ENCODE measurements at regions not wholly inside any gene's neighbourhood (a gene's known extent, or its start where the extent isn't known, plus 50 kb on each side); places are given as distances from the start of the nearest gene placed in this dataset.

GRCh38 chr5:21678526-21678925 lies 1174.6 kb downstream of the CDH12 start:
- H3K9me3 ChIP-seq (ENCODE audit: control insufficient read depth in 5 of 5, low read length in 5 of 5) = no peaks in the 10 kb centered on the region
- H3K9ac ChIP-seq (ENCODE audit: low read length in 5 of 5) = no peak overlapping the region
- no peaks in the 10 kb centered on the region for H3K36me3 ChIP-seq (ENCODE audit: control insufficient read depth in 5 of 5, insufficient read depth in 5 of 5, low read length in 5 of 5)
- no peak overlapping the region for H3K4me3 ChIP-seq (ENCODE audit: low read depth in 1 of 5, low read length in 5 of 5)
- H3K4me1 ChIP-seq (ENCODE audit: control insufficient read depth in 5 of 5, insufficient read depth in 5 of 5, low read length in 5 of 5) = peaks cover 0 to 12% (median 0%) of the 10 kb centered on the region in 5 donors
- no peaks in the 10 kb centered on the region for H3K27me3 ChIP-seq (ENCODE audit: control insufficient read depth in 5 of 5, insufficient read depth in 4 of 5, low read length in 5 of 5)
- no peak overlapping the region for H3K27ac ChIP-seq (ENCODE audit: low read depth, low read length)

- Histone ChIP-seq H3K4me1 (ENCODE audit: control insufficient read depth in 5 of 5, insufficient read depth in 5 of 5, low read length in 5 of 5) (no peaks in the 10 kb centered on the region), H3K4me3 (ENCODE audit: low read depth in 1 of 5, low read length in 5 of 5) (no peak overlapping the region), H3K9me3 (ENCODE audit: control insufficient read depth in 5 of 5, low read length in 5 of 5) (no peaks in the 10 kb centered on the region), H3K27me3 (ENCODE audit: control insufficient read depth in 5 of 5, insufficient read depth in 4 of 5, low read length in 5 of 5) (no peaks in the 10 kb centered on the region), H3K9ac (ENCODE audit: low read length in 5 of 5) (no peak overlapping the region), H3K27ac (ENCODE audit: low read depth, low read length) (no peak overlapping the region), H3K36me3 (ENCODE audit: control insufficient read depth in 5 of 5, insufficient read depth in 5 of 5, low read length in 5 of 5) (no peaks in the 10 kb centered on the region)
Measured at GRCh38 chr5:21672911-21673310, 1180.2 kb downstream of the CDH12 start.

GRCh38 chr5:21672360-21672759 lies 1180.8 kb downstream of the CDH12 start:
- H3K4me3 ChIP-seq (ENCODE audit: low read depth in 1 of 5, low read length in 5 of 5) = no peak overlapping the region

GRCh38 chr5:21665524-21665923 lies 1187.6 kb downstream of the CDH12 start:
- H3K9ac ChIP-seq (ENCODE audit: low read length in 5 of 5) = no peak overlapping the region
- peaks cover 0 to 4% (median 0%) of the 10 kb centered on the region in 5 donors for H3K4me1 ChIP-seq (ENCODE audit: control insufficient read depth in 5 of 5, insufficient read depth in 5 of 5, low read length in 5 of 5)
- no peaks in the 10 kb centered on the region for H3K36me3 ChIP-seq (ENCODE audit: control insufficient read depth in 5 of 5, insufficient read depth in 5 of 5, low read length in 5 of 5)
- no peak overlapping the region for H3K27ac ChIP-seq (ENCODE audit: low read depth, low read length)
- no peaks in the 10 kb centered on the region for H3K27me3 ChIP-seq (ENCODE audit: control insufficient read depth in 5 of 5, insufficient read depth in 4 of 5, low read length in 5 of 5)
- no peak overlapping the region for H3K4me3 ChIP-seq (ENCODE audit: low read depth in 1 of 5, low read length in 5 of 5)
- H3K9me3 ChIP-seq (ENCODE audit: control insufficient read depth in 5 of 5, low read length in 5 of 5) = no peaks in the 10 kb centered on the region

More at GRCh38 chr5:21672360-21672759, 1180.8 kb downstream of the CDH12 start:
- no peaks in the 10 kb centered on the region for H3K9me3 ChIP-seq (ENCODE audit: control insufficient read depth in 5 of 5, low read length in 5 of 5)
- H3K27me3 ChIP-seq (ENCODE audit: control insufficient read depth in 5 of 5, insufficient read depth in 4 of 5, low read length in 5 of 5) = no peaks in the 10 kb centered on the region
- H3K36me3 ChIP-seq (ENCODE audit: control insufficient read depth in 5 of 5, insufficient read depth in 5 of 5, low read length in 5 of 5) = no peaks in the 10 kb centered on the region
- no peak overlapping the region for H3K27ac ChIP-seq (ENCODE audit: low read depth, low read length)
- no peak overlapping the region for H3K9ac ChIP-seq (ENCODE audit: low read length in 5 of 5)
- H3K4me1 ChIP-seq (ENCODE audit: control insufficient read depth in 5 of 5, insufficient read depth in 5 of 5, low read length in 5 of 5) = no peaks in the 10 kb centered on the region

- no peaks in the 10 kb centered on the region for H3K27me3 ChIP-seq (ENCODE audit: control insufficient read depth in 5 of 5, insufficient read depth in 4 of 5, low read length in 5 of 5)
- H3K36me3 ChIP-seq (ENCODE audit: control insufficient read depth in 5 of 5, insufficient read depth in 5 of 5, low read length in 5 of 5) = no peaks in the 10 kb centered on the region
- H3K4me1 ChIP-seq (ENCODE audit: control insufficient read depth in 5 of 5, insufficient read depth in 5 of 5, low read length in 5 of 5) = peaks cover 0 to 4% (median 0%) of the 10 kb centered on the region in 5 donors
- no peak overlapping the region for H3K4me3 ChIP-seq (ENCODE audit: low read depth in 1 of 5, low read length in 5 of 5)
- H3K9ac ChIP-seq (ENCODE audit: low read length in 5 of 5) = no peak overlapping the region
- no peak overlapping the region for H3K27ac ChIP-seq (ENCODE audit: low read depth, low read length)
- H3K9me3 ChIP-seq (ENCODE audit: control insufficient read depth in 5 of 5, low read length in 5 of 5) = no peaks in the 10 kb centered on the region
Measured at GRCh38 chr5:21663082-21663481, 1190.1 kb downstream of the CDH12 start.

- Histone ChIP-seq H3K9me3 (ENCODE audit: control insufficient read depth in 5 of 5, low read length in 5 of 5) (no peaks in the 10 kb centered on the region), H3K4me3 (ENCODE audit: low read depth in 1 of 5, low read length in 5 of 5) (no peak overlapping the region), H3K36me3 (ENCODE audit: control insufficient read depth in 5 of 5, insufficient read depth in 5 of 5, low read length in 5 of 5) (no peaks in the 10 kb centered on the region), H3K27me3 (ENCODE audit: control insufficient read depth in 5 of 5, insufficient read depth in 4 of 5, low read length in 5 of 5) (no peaks in the 10 kb centered on the region), H3K27ac (ENCODE audit: low read depth, low read length) (no peak overlapping the region), H3K9ac (ENCODE audit: low read length in 5 of 5) (no peak overlapping the region), H3K4me1 (ENCODE audit: control insufficient read depth in 5 of 5, insufficient read depth in 5 of 5, low read length in 5 of 5) (peaks cover 0 to 4% (median 0%) of the 10 kb centered on the region in 5 donors)
Measured at GRCh38 chr5:21661184-21661583, 1192.0 kb downstream of the CDH12 start.

- Histone ChIP-seq H3K27ac (ENCODE audit: low read depth, low read length) (no peak overlapping the region), H3K9ac (ENCODE audit: low read length in 5 of 5) (no peak overlapping the region), H3K4me1 (ENCODE audit: control insufficient read depth in 5 of 5, insufficient read depth in 5 of 5, low read length in 5 of 5) (no peaks in the 10 kb centered on the region), H3K4me3 (ENCODE audit: low read depth in 1 of 5, low read length in 5 of 5) (no peak overlapping the region), H3K27me3 (ENCODE audit: control insufficient read depth in 5 of 5, insufficient read depth in 4 of 5, low read length in 5 of 5) (no peaks in the 10 kb centered on the region), H3K9me3 (ENCODE audit: control insufficient read depth in 5 of 5, low read length in 5 of 5) (no peaks in the 10 kb centered on the region), H3K36me3 (ENCODE audit: control insufficient read depth in 5 of 5, insufficient read depth in 5 of 5, low read length in 5 of 5) (no peaks in the 10 kb centered on the region)
Measured at GRCh38 chr5:21654556-21654955, 1198.6 kb downstream of the CDH12 start.

- Histone ChIP-seq H3K27ac (ENCODE audit: low read depth, low read length) (no peak overlapping the region), H3K36me3 (ENCODE audit: control insufficient read depth in 5 of 5, insufficient read depth in 5 of 5, low read length in 5 of 5) (no peaks in the 10 kb centered on the region), H3K9me3 (ENCODE audit: control insufficient read depth in 5 of 5, low read length in 5 of 5) (no peaks in the 10 kb centered on the region), H3K4me3 (ENCODE audit: low read depth in 1 of 5, low read length in 5 of 5) (no peak overlapping the region), H3K4me1 (ENCODE audit: control insufficient read depth in 5 of 5, insufficient read depth in 5 of 5, low read length in 5 of 5) (no peaks in the 10 kb centered on the region), H3K9ac (ENCODE audit: low read length in 5 of 5) (no peak overlapping the region), H3K27me3 (ENCODE audit: control insufficient read depth in 5 of 5, insufficient read depth in 4 of 5, low read length in 5 of 5) (no peaks in the 10 kb centered on the region)
Measured at GRCh38 chr5:21649969-21650368, 1203.2 kb downstream of the CDH12 start.

GRCh38 chr5:21646469-21646868 lies 1206.7 kb downstream of the CDH12 start:
- Histone ChIP-seq H3K27me3 (ENCODE audit: control insufficient read depth in 5 of 5, insufficient read depth in 4 of 5, low read length in 5 of 5) (no peaks in the 10 kb centered on the region), H3K27ac (ENCODE audit: low read depth, low read length) (no peak overlapping the region), H3K4me1 (ENCODE audit: control insufficient read depth in 5 of 5, insufficient read depth in 5 of 5, low read length in 5 of 5) (no peaks in the 10 kb centered on the region), H3K4me3 (ENCODE audit: low read depth in 1 of 5, low read length in 5 of 5) (no peak overlapping the region), H3K9me3 (ENCODE audit: control insufficient read depth in 5 of 5, low read length in 5 of 5) (no peaks in the 10 kb centered on the region), H3K36me3 (ENCODE audit: control insufficient read depth in 5 of 5, insufficient read depth in 5 of 5, low read length in 5 of 5) (no peaks in the 10 kb centered on the region), H3K9ac (ENCODE audit: low read length in 5 of 5) (no peak overlapping the region)

GRCh38 chr5:21644032-21644431 lies 1209.1 kb downstream of the CDH12 start:
- Histone ChIP-seq H3K27ac (ENCODE audit: low read depth, low read length) (no peak overlapping the region), H3K4me3 (ENCODE audit: low read depth in 1 of 5, low read length in 5 of 5) (no peak overlapping the region), H3K9ac (ENCODE audit: low read length in 5 of 5) (no peak overlapping the region), H3K36me3 (ENCODE audit: control insufficient read depth in 5 of 5, insufficient read depth in 5 of 5, low read length in 5 of 5) (no peaks in the 10 kb centered on the region), H3K27me3 (ENCODE audit: control insufficient read depth in 5 of 5, insufficient read depth in 4 of 5, low read length in 5 of 5) (no peaks in the 10 kb centered on the region), H3K9me3 (ENCODE audit: control insufficient read depth in 5 of 5, low read length in 5 of 5) (no peaks in the 10 kb centered on the region), H3K4me1 (ENCODE audit: control insufficient read depth in 5 of 5, insufficient read depth in 5 of 5, low read length in 5 of 5) (no peaks in the 10 kb centered on the region)

GRCh38 chr5:21642312-21642711 lies 1210.8 kb downstream of the CDH12 start:
- no peak overlapping the region for H3K27ac ChIP-seq (ENCODE audit: low read depth, low read length)
- no peaks in the 10 kb centered on the region for H3K27me3 ChIP-seq (ENCODE audit: control insufficient read depth in 5 of 5, insufficient read depth in 4 of 5, low read length in 5 of 5)

More at GRCh38 chr5:21642312-21642711, 1210.8 kb downstream of the CDH12 start:
- Histone ChIP-seq H3K9ac (ENCODE audit: low read length in 5 of 5) (no peak overlapping the region), H3K4me1 (ENCODE audit: control insufficient read depth in 5 of 5, insufficient read depth in 5 of 5, low read length in 5 of 5) (no peaks in the 10 kb centered on the region), H3K36me3 (ENCODE audit: control insufficient read depth in 5 of 5, insufficient read depth in 5 of 5, low read length in 5 of 5) (no peaks in the 10 kb centered on the region), H3K9me3 (ENCODE audit: control insufficient read depth in 5 of 5, low read length in 5 of 5) (no peaks in the 10 kb centered on the region), H3K4me3 (ENCODE audit: low read depth in 1 of 5, low read length in 5 of 5) (no peak overlapping the region)
